ENCODE measurements at regions not wholly inside any gene's neighbourhood (a gene's known extent, or its start where the extent isn't known, plus 50 kb on each side); places are given as distances from the start of the nearest gene placed in this dataset.
"Not testable (repeated sequence)": the region's sequence is repeated elsewhere in the genome, so short reads cannot be mapped to it uniquely, and the experiment has no call there.

DNA sequence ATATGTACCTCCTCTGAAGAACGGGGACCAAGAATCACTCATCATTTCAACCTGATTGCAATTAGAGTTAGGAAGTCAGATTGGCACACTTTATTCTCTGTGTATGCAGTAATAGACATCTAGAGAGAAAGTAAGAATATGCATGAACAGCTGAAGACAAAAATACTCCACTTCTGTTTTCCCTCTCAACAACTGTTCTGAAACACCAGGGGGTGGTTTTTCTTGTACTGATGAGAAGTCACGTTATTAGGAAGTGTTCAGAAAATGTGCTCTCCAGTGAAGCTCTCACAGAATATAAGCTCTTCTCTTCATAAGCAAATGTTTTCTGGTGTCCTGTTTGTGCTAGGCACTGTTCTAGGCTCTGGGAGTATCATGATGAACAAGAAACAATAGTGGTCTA, 531.7 kb upstream of the C9orf72 start:
- DNase-seq (ENCODE audit: low read depth), result no peak

DNA sequence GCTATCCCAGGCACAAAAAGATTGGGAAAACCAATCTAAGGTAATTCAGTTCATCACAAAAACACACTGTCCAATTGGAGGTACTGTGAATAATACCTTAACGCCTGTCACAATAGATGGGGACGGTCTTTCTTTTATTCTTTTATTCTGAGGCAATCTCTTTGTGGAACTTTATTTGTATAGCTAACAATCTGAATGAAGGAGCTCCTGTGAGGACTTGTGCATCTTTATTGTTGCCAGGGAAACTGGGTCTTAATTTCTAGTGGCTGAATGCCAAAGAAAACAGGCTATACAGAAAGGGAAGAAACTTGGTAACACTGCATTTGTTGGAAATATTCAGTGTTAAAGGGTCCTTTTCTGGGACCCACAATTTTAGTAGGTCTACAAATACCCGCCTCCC, 546.9 kb upstream of the C9orf72 start:
- DNase-seq (ENCODE audit: low read depth), result no peak

DNA sequence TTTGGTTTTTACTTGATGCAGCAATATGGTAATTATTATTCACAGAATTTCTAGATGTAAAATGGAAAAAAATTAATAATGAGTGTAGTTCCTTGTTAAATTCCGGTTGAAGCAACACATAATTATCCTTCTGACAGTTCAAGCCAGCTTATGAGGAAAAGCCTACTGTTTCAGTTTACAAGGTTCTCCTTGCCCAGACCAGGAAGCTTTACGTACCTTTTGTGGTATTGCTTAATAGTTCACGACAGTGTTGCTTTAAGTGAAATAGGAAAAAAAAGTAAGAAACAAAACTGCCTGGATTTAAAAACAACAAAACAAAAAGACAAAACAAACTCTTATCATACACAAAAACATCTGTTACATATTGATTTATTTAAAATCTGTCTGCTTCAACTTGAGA, 547.3 kb upstream of the C9orf72 start:
- no peak for DNase-seq (ENCODE audit: low read depth)

DNA sequence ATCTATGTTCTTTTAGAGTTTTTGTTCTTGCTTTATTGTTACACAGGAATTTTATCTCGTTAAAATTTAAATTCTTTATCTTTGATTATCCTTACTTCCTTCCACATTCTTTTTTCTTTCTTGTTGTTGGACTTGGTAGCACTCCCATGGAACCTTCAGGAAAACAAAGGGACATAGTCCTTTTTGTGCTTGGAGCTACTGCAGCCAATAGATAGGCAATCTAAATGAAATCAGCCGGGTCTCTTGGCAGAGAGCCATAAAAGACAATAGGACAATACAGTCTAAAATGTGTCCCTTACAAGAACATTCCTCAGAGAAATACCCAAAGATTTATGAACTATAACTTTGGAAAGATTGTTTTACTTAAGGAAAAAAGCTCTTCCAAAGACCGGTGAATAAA, 548.1 kb upstream of the C9orf72 start:
- no peak for DNase-seq (ENCODE audit: low read depth)

DNA sequence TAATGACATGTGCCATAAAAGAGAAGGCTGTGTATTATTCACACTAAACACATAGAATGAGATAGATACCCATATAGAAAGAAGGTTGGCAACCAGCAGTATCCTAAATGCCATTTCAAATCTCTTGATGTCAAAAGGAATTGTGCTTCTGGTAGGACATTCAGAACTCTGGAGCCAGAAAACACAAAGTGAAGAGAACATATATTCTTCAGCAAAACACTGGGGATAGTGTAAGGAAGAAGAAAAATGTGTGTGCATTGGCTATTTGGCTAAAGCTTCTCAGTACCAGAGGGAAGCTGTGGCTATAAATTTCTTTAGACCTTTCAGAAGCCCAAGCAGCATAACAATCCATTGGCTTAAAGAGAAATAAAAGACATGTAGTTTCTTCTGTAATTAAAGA, 551.6 kb upstream of the C9orf72 start:
- no peak for DNase-seq (ENCODE audit: low read depth)

DNA sequence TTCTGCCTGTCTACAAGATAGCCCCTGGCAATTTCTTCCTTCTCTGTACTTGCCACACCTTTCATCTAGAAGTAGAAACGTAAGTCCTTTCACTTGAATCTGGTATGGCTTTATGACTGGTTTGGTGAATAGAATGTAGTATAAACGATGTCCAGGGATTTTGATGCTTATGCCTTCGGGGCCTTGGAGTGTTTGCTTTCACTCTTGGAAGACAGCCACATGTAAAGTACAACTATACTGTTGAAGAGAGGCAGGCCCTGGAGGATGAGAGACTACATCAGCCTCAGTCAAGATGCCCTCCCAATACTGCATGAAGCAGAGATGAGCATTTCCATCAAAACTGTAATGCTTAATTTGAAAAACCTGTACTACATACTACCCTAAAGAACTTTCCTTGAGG, 553.8 kb upstream of the C9orf72 start:
- DNase-seq (ENCODE audit: low read depth), result no peak

DNA sequence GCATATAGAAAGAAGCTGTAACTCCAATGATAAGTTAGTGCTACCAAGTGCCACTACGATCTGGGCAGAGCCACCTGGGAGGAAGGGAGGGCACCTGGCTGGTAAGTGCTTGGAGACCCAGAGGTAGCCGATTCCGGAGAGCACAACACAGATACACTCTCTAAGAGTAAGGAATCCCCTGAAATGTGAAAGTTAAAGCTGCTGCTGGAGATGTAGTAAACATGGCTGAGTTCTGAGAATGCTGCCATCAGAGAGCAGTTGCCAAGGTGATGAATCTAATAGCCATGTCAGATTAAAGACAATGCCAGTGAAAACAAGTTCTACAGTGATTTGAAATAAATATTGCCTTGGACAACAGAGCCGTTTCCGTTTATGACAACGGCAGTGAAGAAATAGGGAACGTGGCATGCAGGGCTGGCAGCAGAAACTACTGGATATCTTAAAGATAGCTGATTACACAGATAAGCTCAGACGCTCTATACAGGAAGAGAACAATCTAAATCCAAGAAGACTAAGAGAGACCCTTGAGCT, 561.2 kb upstream of the C9orf72 start:
- no peak for DNase-seq (ENCODE audit: low read depth)

DNA sequence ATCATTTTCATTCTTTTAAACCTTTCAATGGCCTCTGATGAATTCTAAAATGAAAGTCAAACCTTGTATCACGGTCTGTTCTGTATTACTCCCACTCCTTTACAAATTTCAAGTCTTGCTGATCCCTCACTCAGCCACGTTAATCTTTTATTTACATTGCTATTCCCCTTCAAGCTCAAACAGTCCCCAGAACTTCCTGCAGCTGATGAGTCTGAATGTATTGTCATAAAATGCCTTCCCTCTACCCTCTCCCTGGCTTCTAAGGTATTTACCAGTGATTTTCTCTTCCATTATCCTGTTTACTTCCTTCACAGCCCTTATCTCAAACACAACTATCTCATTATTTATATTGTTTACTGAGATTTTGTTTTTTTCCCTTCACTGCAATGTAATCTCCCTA, 562.3 kb upstream of the C9orf72 start:
- no peak for DNase-seq (ENCODE audit: low read depth)

DNA sequence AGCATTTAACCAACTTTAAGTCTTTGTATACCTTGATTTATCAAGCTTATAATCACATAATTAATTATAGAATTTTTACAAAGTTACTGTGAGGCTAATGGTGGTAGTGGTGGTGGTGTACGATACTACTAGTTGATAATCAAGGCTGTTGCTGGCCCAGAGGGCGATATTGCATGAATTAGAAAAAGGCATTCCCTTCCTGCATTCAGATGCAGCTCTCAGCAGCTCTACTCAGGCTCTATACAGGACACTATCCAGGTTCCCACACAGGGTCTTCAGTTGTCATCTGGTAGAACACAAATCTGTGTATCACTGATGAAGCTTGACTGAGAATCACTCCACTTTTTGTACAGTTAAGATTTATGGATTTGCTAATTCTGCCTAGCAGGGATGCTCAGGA, 562.8 kb upstream of the C9orf72 start:
- DNase-seq (ENCODE audit: low read depth), result no peak

DNA sequence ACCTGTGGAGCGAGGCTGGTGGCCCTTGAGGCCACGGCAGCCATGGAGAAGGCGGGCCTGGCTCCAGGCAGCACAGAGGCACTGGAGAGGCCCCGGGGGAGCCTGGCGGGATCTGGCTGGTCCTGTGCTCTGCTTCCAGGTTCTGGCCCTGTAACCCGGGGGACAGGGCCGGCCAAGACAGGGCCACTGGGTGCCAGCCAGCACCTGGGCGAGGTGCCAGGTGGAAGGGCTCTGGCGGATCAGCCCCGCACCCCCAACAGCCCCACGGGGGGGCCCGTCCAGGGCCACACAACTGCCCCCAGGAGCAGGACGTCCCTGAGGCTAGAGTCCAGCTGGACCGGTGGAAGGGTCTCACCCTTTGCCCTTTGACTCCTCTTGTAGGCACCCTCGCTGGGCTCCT, 574.1 kb upstream of the C9orf72 start:
- DNase-seq (ENCODE audit: low read depth), result not testable (repeated sequence)

DNA sequence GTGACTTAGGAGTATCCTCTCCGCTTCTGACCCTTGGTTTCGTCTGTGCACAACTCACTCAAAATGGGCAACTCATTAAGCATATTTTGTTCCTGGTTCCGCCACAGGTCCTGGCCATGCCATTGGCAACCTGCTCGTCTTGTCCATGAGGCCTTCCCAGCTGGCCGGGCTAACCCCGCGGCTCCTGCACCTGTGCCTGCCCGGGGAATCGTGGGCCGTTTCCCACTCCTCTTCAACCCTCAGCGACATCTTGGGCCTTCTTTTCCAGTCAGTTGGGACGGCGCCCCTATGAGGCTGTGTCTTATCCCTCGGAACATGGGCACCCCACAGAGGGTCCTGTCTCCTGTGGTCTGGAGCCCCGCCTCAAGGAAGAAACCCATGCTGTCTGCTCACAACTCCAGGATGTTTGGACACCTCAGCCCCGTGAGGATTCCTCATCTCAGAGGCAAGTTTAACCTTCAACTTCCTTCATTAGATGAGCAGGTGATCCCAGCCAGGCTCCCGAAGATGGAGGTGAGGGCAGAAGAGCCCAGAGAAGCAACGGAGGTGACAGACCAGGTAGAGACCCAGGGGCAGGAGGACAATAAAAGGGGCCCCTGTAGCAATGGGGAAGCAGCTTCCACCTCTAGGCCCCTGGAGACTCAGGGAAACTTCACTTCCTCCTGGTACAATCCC, 574.8 kb upstream of the C9orf72 start:
- DNase-seq (ENCODE audit: low read depth), result not testable (repeated sequence)

DNA sequence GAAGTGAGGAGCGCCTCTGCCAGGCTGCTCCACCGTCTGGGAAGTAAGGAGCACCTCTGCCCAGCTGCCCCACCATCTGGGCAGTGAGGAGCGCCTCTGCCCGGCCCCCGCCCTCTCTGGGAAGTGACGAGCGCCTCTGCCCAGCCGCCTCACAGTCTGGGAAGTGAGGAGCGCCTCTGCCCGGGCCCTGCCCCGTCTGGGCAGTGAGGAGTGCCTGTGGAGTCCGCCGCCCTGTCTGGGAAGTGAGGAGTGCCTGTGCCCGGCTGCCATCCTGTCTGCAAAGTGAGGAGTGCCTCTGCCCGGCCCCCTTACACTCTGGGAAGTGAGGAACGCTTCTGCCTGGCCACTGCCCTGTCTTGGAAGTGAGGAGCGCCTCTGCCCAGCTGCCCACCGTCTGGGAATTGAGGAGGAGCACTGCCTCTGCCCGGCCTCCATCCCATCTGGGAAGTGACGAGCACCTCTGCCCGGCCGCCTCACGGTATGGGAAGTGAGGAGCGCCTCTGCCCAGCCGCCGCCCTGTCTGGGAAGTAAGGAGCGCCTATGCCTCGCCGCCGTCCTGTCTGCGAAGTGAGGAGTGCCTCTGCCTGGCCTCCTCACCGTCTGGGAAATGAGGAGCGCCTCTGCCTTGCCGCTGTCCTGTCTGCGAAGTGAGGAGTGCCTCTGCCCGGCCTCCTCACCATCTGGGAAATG, 576.2 kb upstream of the C9orf72 start:
- not testable (repeated sequence) for DNase-seq (ENCODE audit: low read depth)

DNA sequence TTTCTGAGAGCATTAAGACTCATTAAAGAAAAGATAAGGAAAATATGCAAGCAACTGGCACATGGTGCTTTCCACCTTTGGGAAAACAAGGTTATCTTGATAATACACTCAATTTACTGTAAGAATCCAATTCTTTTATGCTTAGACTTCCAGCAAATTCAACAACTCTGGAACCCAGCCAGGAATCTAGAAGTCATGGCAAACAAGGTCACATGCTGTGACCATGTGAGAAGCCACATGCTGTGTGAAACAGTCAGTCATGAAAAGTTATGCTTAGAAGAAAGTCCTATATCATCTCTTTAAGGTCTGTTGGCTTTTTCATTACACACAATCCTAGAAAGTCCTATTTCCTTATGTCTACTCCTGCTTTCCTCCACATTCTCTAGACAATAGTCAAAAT, 581.8 kb upstream of the C9orf72 start:
- DNase-seq (ENCODE audit: low read depth), result no peak

DNA sequence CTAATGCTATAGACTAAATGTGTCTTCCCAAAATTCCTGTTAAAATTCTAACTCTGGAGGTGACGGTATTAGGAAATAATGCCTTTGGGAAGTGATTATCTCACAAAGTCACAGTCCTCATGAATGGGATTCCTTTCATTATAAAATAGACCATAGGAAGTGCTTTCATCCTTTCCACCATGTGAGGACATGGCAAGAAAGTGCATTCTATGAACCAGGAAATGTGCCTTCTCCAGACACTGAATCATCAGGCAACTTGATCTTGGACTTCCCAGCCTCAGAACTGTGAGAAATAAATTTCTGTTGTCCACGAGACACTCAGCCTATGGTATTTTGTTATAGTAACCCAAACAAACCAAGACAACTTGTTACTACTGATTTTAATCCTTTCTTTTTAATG, 582.4 kb upstream of the C9orf72 start:
- no peak for DNase-seq (ENCODE audit: low read depth)

DNA sequence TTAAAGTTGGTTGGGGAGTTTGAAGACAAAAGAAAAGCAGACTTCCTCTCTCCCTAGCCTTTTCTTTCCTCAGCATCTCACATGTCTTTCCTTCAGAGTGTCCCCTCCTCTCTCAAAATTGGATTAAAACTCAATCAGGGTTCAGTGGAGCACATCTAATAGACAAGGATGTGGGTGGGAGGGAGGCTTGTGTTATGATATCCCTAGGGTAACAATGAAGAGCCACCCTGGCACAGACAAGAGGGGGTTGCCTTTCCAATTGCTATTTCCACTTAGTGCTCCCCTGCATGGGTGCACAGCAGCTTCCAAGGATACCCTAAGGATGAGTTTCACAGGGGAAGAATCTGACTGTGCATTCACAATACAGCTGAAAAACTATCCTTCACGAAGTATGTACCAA, 585.2 kb upstream of the C9orf72 start:
- DNase-seq (ENCODE audit: low read depth), result no peak

DNA sequence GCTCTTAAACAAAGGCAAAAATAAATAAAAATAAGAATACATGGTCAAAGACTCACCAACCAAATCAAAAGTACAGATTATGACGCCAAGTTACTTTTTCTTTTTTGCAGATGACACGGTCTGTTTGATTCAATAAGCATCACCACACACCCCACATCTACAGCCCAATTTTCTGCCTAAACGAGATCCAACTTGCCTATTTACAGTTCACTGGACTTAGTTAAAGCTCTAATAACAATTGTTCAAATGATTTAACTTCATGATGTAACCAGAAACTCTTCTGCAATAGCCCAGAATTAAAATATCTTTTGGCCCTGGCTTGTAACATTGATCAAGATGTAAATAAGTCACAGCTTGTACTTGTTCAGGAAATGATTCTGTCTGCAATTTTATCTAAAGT, 590.3 kb upstream of the C9orf72 start:
- no peak for DNase-seq (ENCODE audit: low read depth)

DNA sequence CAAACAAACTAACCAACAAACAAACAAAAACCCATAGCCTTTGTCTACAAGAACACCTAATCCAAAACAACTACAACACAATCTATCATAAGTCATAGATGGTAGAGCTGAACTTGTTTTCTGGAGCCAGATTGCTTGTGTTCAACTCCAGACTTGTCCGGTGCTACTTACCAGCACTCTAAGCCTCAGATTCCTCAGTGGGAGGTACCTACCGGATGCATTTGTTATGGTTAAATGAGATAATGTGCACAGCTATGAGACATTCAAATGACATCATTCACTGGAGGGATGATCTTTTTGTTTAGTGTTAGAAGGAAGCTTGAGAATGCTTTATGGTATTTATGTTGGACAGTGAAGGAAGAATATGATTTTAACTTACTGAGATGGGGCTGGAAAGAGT, 592.9 kb upstream of the C9orf72 start:
- DNase-seq (ENCODE audit: low read depth), result no peak

DNA sequence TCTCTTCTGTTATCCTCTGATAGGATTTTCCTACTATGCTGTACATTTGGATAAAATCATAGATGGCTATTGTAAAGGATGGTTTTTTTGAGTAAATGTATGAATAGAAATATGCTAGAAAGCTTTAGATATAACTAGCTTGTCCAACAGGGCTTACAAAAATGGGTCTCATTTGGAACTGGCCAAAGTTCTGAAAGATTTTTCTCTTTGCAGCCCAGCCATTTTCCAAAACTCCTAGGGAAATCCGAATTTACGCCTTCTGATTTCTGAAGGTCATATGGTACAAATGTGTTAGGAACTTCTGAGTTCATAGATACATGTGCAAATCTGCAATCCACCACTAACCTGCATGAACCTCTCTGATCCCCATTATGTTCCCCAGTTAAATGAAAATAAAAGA, 603.9 kb upstream of the C9orf72 start:
- no peak for DNase-seq (ENCODE audit: low read depth)

DNA sequence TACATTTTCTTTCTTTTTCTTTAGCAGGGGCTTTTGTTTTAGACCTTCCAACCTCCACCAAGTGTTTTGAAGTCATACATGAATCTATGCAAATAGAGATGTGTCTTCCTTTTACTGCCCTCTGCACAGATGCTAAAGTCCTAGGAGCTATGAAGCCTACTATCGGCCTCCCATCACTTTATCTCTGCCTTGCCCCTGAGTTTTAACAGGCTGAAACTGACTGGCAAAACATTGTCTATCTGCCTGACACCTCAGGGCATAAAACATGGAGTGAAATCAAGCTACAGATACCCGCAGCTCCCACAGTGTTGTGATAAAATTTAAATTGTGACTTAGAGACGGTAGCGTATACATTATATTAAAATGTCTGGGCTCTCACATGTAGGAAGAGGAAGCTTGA, 604.6 kb upstream of the C9orf72 start:
- no peak for DNase-seq (ENCODE audit: low read depth)

DNA sequence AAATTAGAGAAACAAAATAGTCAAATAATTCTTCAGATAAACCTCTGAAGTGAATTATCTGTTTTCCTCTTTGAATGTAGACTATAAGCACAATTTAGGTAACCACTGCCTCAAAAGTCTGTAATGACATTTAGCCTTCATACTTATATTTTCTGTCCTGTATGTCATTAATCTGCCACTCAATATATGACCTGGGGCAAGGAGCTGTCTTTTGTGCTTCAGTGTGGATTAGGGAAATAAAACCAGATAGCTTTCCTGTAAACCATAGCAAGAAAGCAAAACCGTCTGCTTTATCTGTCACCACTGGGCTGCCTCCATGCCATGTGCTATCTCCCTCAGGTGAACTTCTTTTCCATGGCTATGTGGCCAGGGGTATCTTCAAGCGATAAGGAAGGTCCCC, 606.6 kb upstream of the C9orf72 start:
- no peak for DNase-seq (ENCODE audit: low read depth)

DNA sequence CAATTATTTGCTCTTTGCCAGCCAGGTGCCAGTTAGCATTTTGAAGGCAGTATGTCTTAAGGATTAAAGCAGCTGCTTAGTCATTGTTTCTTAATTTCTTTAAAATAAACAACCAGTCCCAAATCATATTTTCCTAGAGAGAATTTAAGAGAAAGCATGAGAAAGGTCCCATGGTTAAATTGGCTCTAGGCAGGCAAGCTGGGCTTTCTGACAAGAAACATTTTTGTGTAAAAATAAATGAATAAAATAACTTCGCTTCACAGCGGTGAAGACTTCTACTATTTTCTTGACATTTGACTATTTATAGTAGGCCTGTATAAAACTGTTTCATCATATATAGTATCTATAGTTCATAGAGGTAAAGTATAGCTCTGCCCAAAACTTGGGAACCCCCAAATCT, 617.7 kb upstream of the C9orf72 start:
- DNase-seq (ENCODE audit: low read depth), result no peak

DNA sequence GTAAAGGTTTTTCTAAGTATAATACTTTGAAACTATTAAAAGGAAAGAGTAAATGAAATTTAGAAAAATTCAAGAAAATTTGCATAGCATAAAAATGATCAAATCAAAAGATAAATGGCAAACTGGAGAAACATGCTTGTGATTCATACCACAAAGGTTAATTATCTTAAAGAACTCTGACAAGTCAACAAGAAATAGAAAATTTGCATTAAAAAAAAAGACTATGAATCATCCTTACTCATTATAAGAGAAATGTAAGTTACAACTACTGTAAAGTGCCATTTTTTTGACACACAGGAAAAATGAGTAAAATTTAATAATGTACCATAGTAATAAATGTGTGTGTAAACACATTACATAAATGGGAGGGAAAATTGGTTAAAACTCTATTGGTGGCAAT, 624.4 kb upstream of the C9orf72 start:
- DNase-seq (ENCODE audit: low read depth), result no peak

DNA sequence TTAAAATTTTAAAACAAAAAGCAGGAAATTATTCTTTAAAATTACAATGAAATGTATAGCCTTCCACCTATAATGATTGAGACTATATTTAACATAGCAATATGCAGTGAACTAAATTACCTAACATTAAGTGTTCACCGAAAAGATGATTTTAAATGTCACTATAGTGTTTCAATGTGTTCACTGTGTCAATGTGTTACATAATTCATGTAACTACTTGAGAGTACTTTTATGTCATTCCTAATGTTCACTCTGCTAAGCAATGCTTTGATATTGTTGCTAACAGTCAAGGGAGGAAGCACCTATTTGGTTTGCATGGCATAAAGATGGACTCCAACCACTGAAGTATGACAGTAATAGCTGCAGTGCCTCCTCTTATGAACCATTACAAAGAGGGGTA, 629.8 kb upstream of the C9orf72 start:
- DNase-seq (ENCODE audit: low read depth), result no peak

DNA sequence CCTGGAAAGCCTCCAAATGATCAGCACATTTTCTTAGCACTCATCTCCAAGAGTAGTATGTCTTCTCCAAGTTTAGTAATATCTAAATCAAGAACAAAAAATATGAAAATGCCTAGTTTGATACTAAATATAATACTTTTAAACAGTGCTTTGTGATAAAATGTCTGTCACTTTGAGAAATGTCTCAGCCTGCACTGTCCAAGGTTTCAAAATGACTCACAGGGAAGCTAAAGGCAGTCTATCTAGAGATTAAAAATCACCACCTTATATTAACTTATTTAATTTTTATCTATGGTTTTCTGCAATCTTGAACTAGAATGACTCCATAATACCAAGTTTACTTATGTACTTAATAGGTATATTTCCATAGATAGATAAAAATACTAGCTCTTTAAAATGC, 633.0 kb upstream of the C9orf72 start:
- no peak for DNase-seq (ENCODE audit: low read depth)

Data from stromal cell of bone marrow (primary cell).